ENCODE measurements at regions not wholly inside any gene's neighbourhood (a gene's known extent, or its start where the extent isn't known, plus 50 kb on each side); places are given as distances from the start of the nearest gene placed in this dataset.

DNA sequence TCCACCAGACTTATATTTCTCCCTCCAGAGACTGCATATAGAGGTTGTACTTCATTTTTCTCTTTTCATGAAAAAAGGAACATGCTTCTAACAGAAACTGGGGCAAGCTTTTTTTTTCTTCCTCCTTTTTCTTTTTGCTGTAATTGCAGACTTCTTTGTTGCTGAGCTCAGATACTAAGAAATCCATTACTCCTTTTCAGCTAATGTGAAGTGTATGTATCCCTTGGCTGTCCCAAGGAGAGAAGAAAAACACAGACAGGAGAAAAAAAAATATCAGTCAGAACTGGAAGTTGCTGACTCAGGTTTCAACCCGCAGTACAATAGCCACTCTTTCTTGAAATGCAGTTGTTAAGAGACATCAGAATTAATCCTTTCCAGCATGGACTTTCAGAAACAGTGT is 1248.4 kb downstream of the LRFN5 start:
- TF ChIP-seq, protein P1, sequence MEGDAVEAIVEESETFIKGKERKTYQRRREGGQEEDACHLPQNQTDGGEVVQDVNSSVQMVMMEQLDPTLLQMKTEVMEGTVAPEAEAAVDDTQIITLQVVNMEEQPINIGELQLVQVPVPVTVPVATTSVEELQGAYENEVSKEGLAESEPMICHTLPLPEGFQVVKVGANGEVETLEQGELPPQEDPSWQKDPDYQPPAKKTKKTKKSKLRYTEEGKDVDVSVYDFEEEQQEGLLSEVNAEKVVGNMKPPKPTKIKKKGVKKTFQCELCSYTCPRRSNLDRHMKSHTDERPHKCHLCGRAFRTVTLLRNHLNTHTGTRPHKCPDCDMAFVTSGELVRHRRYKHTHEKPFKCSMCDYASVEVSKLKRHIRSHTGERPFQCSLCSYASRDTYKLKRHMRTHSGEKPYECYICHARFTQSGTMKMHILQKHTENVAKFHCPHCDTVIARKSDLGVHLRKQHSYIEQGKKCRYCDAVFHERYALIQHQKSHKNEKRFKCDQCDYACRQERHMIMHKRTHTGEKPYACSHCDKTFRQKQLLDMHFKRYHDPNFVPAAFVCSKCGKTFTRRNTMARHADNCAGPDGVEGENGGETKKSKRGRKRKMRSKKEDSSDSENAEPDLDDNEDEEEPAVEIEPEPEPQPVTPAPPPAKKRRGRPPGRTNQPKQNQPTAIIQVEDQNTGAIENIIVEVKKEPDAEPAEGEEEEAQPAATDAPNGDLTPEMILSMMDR (IDR thresholded peaks at IDR 0.05; ENCODE audit: borderline replicate concordance, extremely low read depth, low read length, poor library complexity, severe bottlenecking), result no peak
- no peak for TF ChIP-seq EZH2 (IDR thresholded peaks at IDR 0.05; ENCODE audit: borderline replicate concordance, low read depth, low read length, severe bottlenecking)

Measured in DND-41 (cell line).